HCT116 (cell line): ENCODE measurements at regions not wholly inside any gene's neighbourhood (a gene's known extent, or its start where the extent isn't known, plus 50 kb on each side); places are given as distances from the start of the nearest gene placed in this dataset.

Source experiments
- ATAC-seq: fragments of 200-7000 bp; cut with Tn5 transposase; 2 replicates; pipeline ENCODE4 v1.9.1; 2020; ENCODE audit warnings: mild to moderate bottlenecking, moderate library complexity
- BruUV-seq: library from RNA; stranded (reverse); fragments of 400-500 nt; replicated peaks from 2 replicates; lab custom pipeline; 2021; lab: Mats Ljungman, UMichigan
- CTCF ChIA-PET: fragments of 300-600 bp; sonication (Branson Sonifier 250); formaldehyde crosslinking; loops from one replicate; lab custom pipeline; 2021; ENCODE audit warnings: antibody characterized with exemption; lab: Charles Lee
- POLR2A ChIA-PET: fragments of 300-600, 350-600 bp; sonication (Branson Sonifier 250); formaldehyde crosslinking; loops from one replicate; lab custom pipeline; 2021; ENCODE audit warnings: antibody characterized with exemption; lab: Charles Lee
- RAD21 ChIA-PET, 2 experiments: fragments of 300-600 bp; sonication (Branson Sonifier 250); formaldehyde crosslinking; loops; one replicate each; lab custom pipeline; 2023; ENCODE audit warnings: low total read pairs in 2 of 2; ENCODE audit not compliant: uncharacterized antibody in 2 of 2, unreplicated experiment in 2 of 2, low non-redundant PET in 1 of 2; lab: Charles Lee
- DNase-seq: peaks from one replicate; pipeline ENCODE4 v3.0.0-alpha.2; 2010; ENCODE audit warnings: low read depth, low spot score
- H2AFZ ChIP-seq: fragments of 200-600 bp; shearing (Covaris generic), sonication (generic); 2 replicates; pipeline ENCODE4 v1.6.1; 2017; ENCODE audit warnings: low read depth, mixed run types, mixed read lengths, antibody characterized with exemption, low read length; ENCODE audit not compliant: poor library complexity, severe bottlenecking
- H3K27ac ChIP-seq: 2 replicates; pipeline ENCODE4 v1.5.1; 2012; ENCODE audit warnings: low read depth, low read length
- H3K27me3 ChIP-seq: fragments of 200-600 bp; sonication (generic); 2 replicates; pipeline ENCODE4 v1.6.1; 2016; ENCODE audit warnings: mixed run types, low read length, mixed read lengths; ENCODE audit not compliant: insufficient read depth
- H3K36me3 ChIP-seq, 2 experiments: fragments of 200-500 bp in 1 of 2; fragments of 200-600 bp in 1 of 2; sonication (Bioruptor generic) in 1 of 2; sonication (generic) in 1 of 2; 2 replicates each; pipeline versions ENCODE4 v1.5.1 to v1.6.1; 2014 to 2016; ENCODE audit warnings: low read length in 2 of 2, inconsistent platforms in 1 of 2, mixed read lengths in 1 of 2, mixed run types in 1 of 2; ENCODE audit not compliant: insufficient read depth in 2 of 2, control insufficient read depth in 1 of 2
- H3K4me1 ChIP-seq, 2 experiments: fragments of 200-600 bp in 1 of 2; sonication (generic) in 1 of 2; 2 replicates each; pipeline versions ENCODE4 v1.5.1 to v1.6.1; 2012 to 2017; ENCODE audit warnings: low read length in 2 of 2, inconsistent platforms in 1 of 2, mild to moderate bottlenecking in 1 of 2, mixed read lengths in 1 of 2, mixed run types in 1 of 2, moderate library complexity in 1 of 2; ENCODE audit not compliant: insufficient read depth in 2 of 2, control insufficient read depth in 1 of 2
- H3K4me2 ChIP-seq: fragments of 200-600 bp; sonication (generic); 2 replicates; pipeline ENCODE4 v1.6.1; 2017; ENCODE audit warnings: mixed run types, low read length, mixed read lengths
- H3K4me3 ChIP-seq, 2 experiments: fragments of 200-600 bp in 1 of 2; sonication (generic) in 1 of 2; replicated peaks in 1 of 2; 2 replicates each; pipeline ENCODE4 v1.5.1; 2011 to 2016; ENCODE audit warnings: low read length in 2 of 2, control low read depth in 1 of 2, low read depth in 1 of 2, mild to moderate bottlenecking in 1 of 2, mixed read lengths in 1 of 2, mixed run types in 1 of 2
- H3K79me2 ChIP-seq: fragments of 200-600 bp; sonication (generic); 2 replicates; pipeline ENCODE4 v1.6.1; 2017; ENCODE audit warnings: mild to moderate bottlenecking, mixed run types, low read length, moderate library complexity, mixed read lengths; ENCODE audit not compliant: insufficient read depth
- H3K9ac ChIP-seq: fragments of 200-600 bp; sonication (generic); 2 replicates; pipeline ENCODE4 v1.6.1; 2016; ENCODE audit warnings: low read length, mixed read lengths
- H3K9me2 ChIP-seq: fragments of 200-600 bp; sonication (generic), shearing (Covaris generic); 2 replicates; pipeline ENCODE4 v1.6.1; 2017; ENCODE audit warnings: mixed run types, mild to moderate bottlenecking, moderate library complexity; ENCODE audit not compliant: insufficient read depth
- H3K9me3 ChIP-seq, 2 experiments: fragments of 200-500 bp in 1 of 2; fragments of 200-600 bp in 1 of 2; sonication (Bioruptor generic) in 1 of 2; sonication (generic) in 1 of 2; 2 replicates each; pipeline ENCODE4 v1.6.1; 2014 to 2017; ENCODE audit warnings: low read length in 2 of 2, mixed read lengths in 2 of 2, inconsistent platforms in 1 of 2, low read depth in 1 of 2, mild to moderate bottlenecking in 1 of 2, mixed run types in 1 of 2, moderate library complexity in 1 of 2; ENCODE audit not compliant: control insufficient read depth in 1 of 2, insufficient read depth in 1 of 2
- H4K20me1 ChIP-seq: fragments of 200-600 bp; sonication (generic), shearing (Covaris generic); 2 replicates; pipeline ENCODE4 v1.6.1; 2017; ENCODE audit warnings: mixed run types, mild to moderate bottlenecking, moderate library complexity; ENCODE audit not compliant: insufficient read depth
- ATF3 ChIP-seq: IDR thresholded peaks from 2 replicates; pipeline ENCODE4 v1.6.1; 2012
- CTCF ChIP-seq, 3 experiments: fragments of 200-600 bp in 1 of 3; sonication (generic) in 1 of 3; IDR thresholded peaks in 2 of 3; conservative IDR thresholded peaks in 1 of 3; 2 replicates each; pipeline ENCODE4 v1.5.1; 2012 to 2017; ENCODE audit warnings: low read depth in 2 of 3, low read length in 2 of 3, antibody characterized with exemption in 1 of 3, borderline replicate concordance in 1 of 3, control low read depth in 1 of 3, mild to moderate bottlenecking in 1 of 3, mixed read lengths in 1 of 3, mixed run types in 1 of 3, moderate library complexity in 1 of 3; ENCODE audit not compliant: insufficient read depth in 1 of 3
- EGR1 ChIP-seq: IDR thresholded peaks from 2 replicates; pipeline ENCODE4 v1.6.1; 2012; ENCODE audit warnings: low read depth
- EZH2phosphoT487 ChIP-seq: fragments of 200-600 bp; IDR thresholded peaks from 2 replicates; pipeline ENCODE4 v1.6.1; 2018; ENCODE audit warnings: antibody characterized with exemption, borderline replicate concordance
- FOSL1 ChIP-seq: IDR thresholded peaks from 2 replicates; pipeline ENCODE4 v1.6.1; 2012; ENCODE audit warnings: low read depth
- JUND ChIP-seq: IDR thresholded peaks from 2 replicates; pipeline ENCODE4 v1.6.1; 2012
- POLR2AphosphoS5 ChIP-seq: IDR thresholded peaks from 2 replicates; pipeline ENCODE4 v1.6.1; 2011; ENCODE audit warnings: mild to moderate bottlenecking, low read depth, low read length, moderate library complexity
- RAD21 ChIP-seq: IDR thresholded peaks from 2 replicates; pipeline ENCODE4 v1.6.1; 2012; ENCODE audit warnings: low read depth, mild to moderate bottlenecking
- SIN3A ChIP-seq: IDR thresholded peaks from 2 replicates; pipeline ENCODE4 v1.6.1; 2012; ENCODE audit warnings: low read depth
- SP1 ChIP-seq: IDR thresholded peaks from 2 replicates; pipeline ENCODE4 v1.6.1; 2012; ENCODE audit warnings: low read depth
- SRF ChIP-seq: IDR thresholded peaks from 2 replicates; pipeline ENCODE4 v1.6.1; 2012; ENCODE audit warnings: low read depth
- ZNF274 ChIP-seq: fragments of 200-500 bp; sonication (Bioruptor generic); IDR thresholded peaks from 2 replicates; pipeline ENCODE4 v1.6.1; 2014; ENCODE audit warnings: mild to moderate bottlenecking, low read depth, low read length, inconsistent platforms
- intact Hi-C: fragments of 100-400 bp; cut with micrococcal nuclease; formaldehyde crosslinking; loops from 2 replicates; pipeline ENCODE4 v1.10.0; 2022

DNA sequence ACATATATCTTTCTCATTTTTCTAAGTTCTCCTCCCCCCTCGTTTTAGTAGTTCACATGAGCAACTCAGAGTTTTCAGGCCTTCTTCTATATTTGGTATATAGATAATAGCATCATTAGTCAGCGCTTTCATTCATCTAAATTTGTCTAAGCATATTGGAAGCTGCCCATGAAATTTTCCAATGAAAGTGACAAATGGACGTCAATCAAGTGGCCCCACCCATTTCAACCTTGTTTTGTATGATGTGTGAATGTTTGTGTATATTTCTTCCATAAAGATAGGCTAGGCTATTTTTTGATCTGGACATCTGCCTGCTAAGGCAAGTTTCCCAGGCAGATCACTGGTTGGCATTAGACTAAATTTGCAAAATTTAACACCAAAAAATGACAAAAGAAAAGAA lies 104.0 kb upstream of the SSBP2 start:
- DNase-seq, result no peak
- no peak for ATAC-seq
- intact Hi-C loops, result loop anchor here (5.0 kb wide), 1 partner anchor 428 kb away; no protein-coding TSS in a partner anchor
- Histone ChIP-seq H3K27ac (no peak overlapping the region), H3K4me3 (no peak overlapping the region), H3K79me2 (no peaks in the 10 kb centered on the region), H3K36me3 (no peaks in the 10 kb centered on the region), H2AFZ (peak overlapping the region; percentile 59), H3K4me1 (peaks cover 43 to 53% of the 10 kb centered on the region in 2 experiments), H3K27me3 (no peaks in the 10 kb centered on the region), H3K4me2 (peak overlapping the region; percentile 19; the same call in 1 of the 2 replicates), H3K9me2 (no peaks in the 10 kb centered on the region), H3K9ac (no peak overlapping the region), H4K20me1 (no peaks in the 10 kb centered on the region), H3K9me3 (no peaks in the 10 kb centered on the region)
- BruUV-seq, result no TSS peak
- ChIA-PET CTCF (interaction anchor here (1.0 to 1.8 kb wide), 2 partner anchors 99 to 104 kb away, joined by 5 to 6 read pairs; partner anchors contain the start of gene SSBP2), POLR2A (no interaction called here), RAD21 (no interaction called here)
- TF ChIP-seq EZH2phosphoT487 (no peak), POLR2AphosphoS5 (no peak), SP1 (no peak), SIN3A (no peak), JUND (no peak), ZNF274 (no peak), SRF (no peak), EGR1 (no peak), FOSL1 (no peak)

GRCh38 chr5:81854485-81854884 lies 103.6 kb upstream of the SSBP2 start:
- DNase-seq (no peak), ATAC-seq (no peak)
- H3K79me2 ChIP-seq, result no peaks in the 10 kb centered on the region
- ChIA-PET RAD21 (no interaction called here), POLR2A (no interaction called here), CTCF (interaction anchor here (1.0 to 1.8 kb wide), 2 partner anchors 99 to 103 kb away, joined by 5 to 6 read pairs; partner anchors contain the start of gene SSBP2)
- peaks cover 43 to 53% of the 10 kb centered on the region in 2 experiments for H3K4me1 ChIP-seq
- no peak overlapping the region for H3K4me3 ChIP-seq
- H3K27me3 ChIP-seq, result no peaks in the 10 kb centered on the region
- H4K20me1 ChIP-seq, result no peaks in the 10 kb centered on the region
- no TSS peak for BruUV-seq
- H3K9me2 ChIP-seq, result no peaks in the 10 kb centered on the region
- H3K4me2 ChIP-seq, result peak overlapping the region; percentile 19; the same call in 1 of the 2 replicates
- peak overlapping the region; percentile 59 for H2AFZ ChIP-seq
- H3K27ac ChIP-seq, result no peak overlapping the region
- intact Hi-C loops, result loop anchor here (5.0 kb wide), 1 partner anchor 427 kb away; no protein-coding TSS in a partner anchor
- no peaks in the 10 kb centered on the region for H3K36me3 ChIP-seq
- TF ChIP-seq RAD21 (peak; percentile 29; the same call in 1 of the 2 replicates), CTCF (IDR thresholded peaks at IDR 0.05 in 2 of 3, conservative IDR thresholded peaks at IDR 0.05 in 1 of 3; ENCODE audit: borderline replicate concordance in 1 of 3, insufficient read depth in 1 of 3, low read depth in 2 of 3, low read length in 2 of 3) (peak; percentile 19 to 51 (median 25); a peak in 4 of 6 replicates), ATF3 (no peak)
- TF ChIP-seq, all 23 proteins: peak for 2
- H3K9me3 ChIP-seq, result no peaks in the 10 kb centered on the region
- no peak overlapping the region for H3K9ac ChIP-seq
